ENCODE measurements at regions not wholly inside any gene's neighbourhood (a gene's known extent, or its start where the extent isn't known, plus 50 kb on each side); places are given as distances from the start of the nearest gene placed in this dataset.
"Not testable (repeated sequence)": the region's sequence is repeated elsewhere in the genome, so short reads cannot be mapped to it uniquely, and the experiment has no call there.

DNA sequence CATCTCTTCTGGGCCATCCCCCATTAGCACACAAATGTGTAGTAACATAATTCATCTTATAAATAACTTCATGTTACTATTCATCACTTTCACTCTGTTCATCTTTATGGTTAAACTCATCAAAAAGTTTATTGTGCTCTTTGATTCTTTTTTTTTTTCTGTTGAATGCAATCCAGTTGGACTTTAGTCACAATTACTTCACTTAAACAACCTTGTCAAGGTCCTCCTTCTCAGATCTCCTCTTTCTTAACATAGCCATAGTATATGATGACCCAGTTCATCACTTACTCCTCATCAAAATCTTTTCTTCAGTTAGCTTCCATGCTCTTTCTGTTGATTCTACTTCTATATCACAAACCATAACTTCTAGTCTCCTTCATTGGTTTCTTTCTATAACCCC is 80.2 kb upstream of the ZC3H15 start:
- DNase-seq, result no peak

- DNase-seq, result no peak
These were observed 78.4 kb upstream of the ZC3H15 start for GRCh38 chr2:186407611-186408010.

DNA sequence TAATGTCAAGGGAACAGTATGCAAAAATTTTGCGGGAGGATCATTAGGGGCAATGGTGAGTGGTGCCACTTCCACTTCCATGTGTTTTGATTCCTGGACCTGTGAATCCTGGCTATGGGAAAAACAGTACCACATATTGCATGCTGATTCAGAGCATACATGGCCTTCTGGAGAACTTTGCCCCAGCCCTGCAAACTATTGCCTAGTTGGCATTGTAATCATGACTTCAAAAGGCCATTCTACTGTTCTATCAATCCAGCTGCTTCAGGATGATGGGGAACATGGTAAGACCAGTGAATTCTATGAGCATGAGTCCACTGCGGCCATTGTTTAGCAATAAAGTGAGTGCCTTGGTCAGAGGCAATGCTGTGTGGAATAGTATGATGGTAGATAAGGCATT is 75.3 kb upstream of the ZC3H15 start:
- DNase-seq, result no peak

- DNase-seq, result no peak
These were observed 63.8 kb upstream of the ZC3H15 start for GRCh38 chr2:186422226-186422625.

DNA sequence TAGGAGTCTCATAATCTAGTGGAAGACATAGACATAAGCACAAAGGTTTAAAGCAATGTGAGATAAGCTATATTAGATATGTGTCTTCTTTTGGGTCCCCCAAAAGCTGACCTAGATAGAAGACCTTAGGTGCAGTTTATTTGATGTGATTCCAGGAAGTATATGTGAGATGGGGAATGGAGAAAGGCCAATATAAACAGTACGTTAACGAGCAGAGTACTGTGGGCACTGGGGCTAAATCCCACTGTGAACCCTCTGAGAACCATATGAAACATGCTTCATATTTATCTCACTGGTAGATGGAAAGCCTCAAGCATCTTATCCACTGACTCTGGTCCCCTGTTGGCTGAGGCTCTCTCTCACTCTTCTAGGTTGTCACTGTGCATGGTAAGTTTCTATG is 62.6 kb upstream of the ZC3H15 start:
- DNase-seq, result no peak

GRCh38 chr2:186424265-186424664 is 61.8 kb upstream of the ZC3H15 start:
- DNase-seq, result no peak

DNA sequence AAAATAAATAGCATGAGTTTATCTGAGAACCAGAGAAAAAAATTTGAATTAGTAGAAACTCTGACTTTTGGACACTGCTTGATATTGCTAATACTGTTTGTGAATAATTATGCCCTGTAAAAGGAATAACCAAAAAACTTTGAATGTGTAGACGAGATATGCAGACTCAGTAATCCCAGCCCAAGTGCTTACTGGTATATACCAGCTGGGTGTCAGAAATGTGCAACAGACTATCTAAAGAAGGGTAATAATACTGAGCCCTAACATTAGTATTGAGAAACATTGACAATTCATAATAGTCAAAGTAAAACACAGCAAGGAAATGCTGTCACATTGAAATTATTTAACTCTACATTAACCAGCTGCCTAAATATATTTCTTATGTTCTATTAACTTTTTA is 60.5 kb upstream of the ZC3H15 start:
- no peak for DNase-seq

- no peak for DNase-seq
These were observed 59.7 kb upstream of the ZC3H15 start for GRCh38 chr2:186426153-186427016.

GRCh38 chr2:186427017-186427350 is 59.1 kb upstream of the ZC3H15 start:
- DNase-seq, result not testable (repeated sequence)

- DNase-seq, result no peak
These were observed 58.1 kb upstream of the ZC3H15 start for GRCh38 chr2:186427970-186428369.

GRCh38 chr2:186429104-186429503 is 57.0 kb upstream of the ZC3H15 start:
- no peak for DNase-seq

GRCh38 chr2:186431306-186431705 is 54.8 kb upstream of the ZC3H15 start:
- no peak for DNase-seq

GRCh38 chr2:186433040-186433439 is 53.0 kb upstream of the ZC3H15 start:
- no peak for DNase-seq

DNA sequence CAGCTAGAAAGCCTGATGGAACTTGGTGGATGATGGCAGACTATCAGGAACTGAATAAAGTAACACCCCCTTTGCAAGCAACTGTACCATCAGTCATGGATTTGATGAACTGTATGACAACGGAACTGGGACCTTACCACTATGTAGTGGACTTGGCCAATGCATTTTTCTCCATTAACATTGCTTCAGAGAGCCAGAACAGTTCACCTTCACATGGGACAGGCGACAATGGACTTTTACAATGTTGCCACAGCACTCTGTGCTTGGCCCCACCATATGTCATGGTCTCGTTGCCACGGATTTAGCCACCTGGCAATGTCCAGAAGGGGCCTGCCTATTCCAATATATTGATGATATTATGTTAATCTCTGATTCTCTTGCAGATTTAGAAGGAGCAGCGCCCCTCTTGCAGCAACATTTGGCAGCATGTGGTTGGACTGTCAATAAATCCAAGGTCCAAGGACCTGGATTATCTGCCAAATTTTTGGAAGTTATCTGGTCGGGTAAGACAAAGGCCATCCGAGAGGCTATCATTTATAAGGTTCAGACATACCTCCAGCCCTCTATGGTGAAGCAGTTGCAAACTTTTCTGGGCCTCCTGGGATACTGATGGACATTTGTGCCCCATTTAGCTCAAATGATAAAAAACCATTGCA is 52.2 kb upstream of the ZC3H15 start:
- no peak for DNase-seq

Measured in GDM1 (cell line).